ENCODE measurements at regions not wholly inside any gene's neighbourhood (a gene's known extent, or its start where the extent isn't known, plus 50 kb on each side); places are given as distances from the start of the nearest gene placed in this dataset.

GRCh38 chr6:11296449-11297375, 64.2 kb upstream of the NEDD9 start:
- DNase-seq (ENCODE audit: low read depth in 2 of 2) = no peak

GRCh38 chr6:11295969-11296368, 63.5 kb upstream of the NEDD9 start:
- DNase-seq (ENCODE audit: low read depth in 2 of 2) = no peak

- no peak for DNase-seq (ENCODE audit: low read depth in 2 of 2)
Observed at GRCh38 chr6:11294228-11294627, 61.8 kb upstream of the NEDD9 start.

- DNase-seq (ENCODE audit: low read depth in 2 of 2) = no peak
Observed at GRCh38 chr6:11292594-11293236, 60.2 kb upstream of the NEDD9 start.

GRCh38 chr6:11292091-11292490, 59.6 kb upstream of the NEDD9 start:
- DNase-seq (ENCODE audit: low read depth in 2 of 2) = no peak

GRCh38 chr6:11291582-11291981, 59.1 kb upstream of the NEDD9 start:
- DNase-seq (ENCODE audit: low read depth in 2 of 2) = no peak

- no peak for DNase-seq (ENCODE audit: low read depth in 2 of 2)
Observed at GRCh38 chr6:11290027-11290426, 57.6 kb upstream of the NEDD9 start.

- DNase-seq (ENCODE audit: low read depth in 2 of 2) = no peak
Observed at GRCh38 chr6:11288065-11288464, 55.6 kb upstream of the NEDD9 start.

GRCh38 chr6:11284996-11285395, 52.5 kb upstream of the NEDD9 start:
- DNase-seq (ENCODE audit: low read depth in 2 of 2) = no peak

GRCh38 chr6:11283629-11284028, 51.2 kb upstream of the NEDD9 start:
- no peak for DNase-seq (ENCODE audit: low read depth in 2 of 2)

- no peak for DNase-seq (ENCODE audit: low read depth in 2 of 2)
Observed at GRCh38 chr6:11282875-11283274, 50.4 kb upstream of the NEDD9 start.
